H1 (cell line): ENCODE measurements at regions not wholly inside any gene's neighbourhood (a gene's known extent, or its start where the extent isn't known, plus 50 kb on each side); places are given as distances from the start of the nearest gene placed in this dataset.

ENCODE experiments used
- CTCF ChIA-PET: fragments of 300-600 bp; sonication (Branson Sonifier 250); formaldehyde crosslinking; loops from one replicate; lab custom pipeline; 2021; ENCODE audit not compliant: partially characterized antibody; lab: Charles Lee
- POLR2A ChIA-PET: fragments of 300-600 bp; sonication (Branson Sonifier 250); formaldehyde crosslinking; loops from one replicate; lab custom pipeline; 2021; ENCODE audit warnings: inconsistent platforms; ENCODE audit not compliant: partially characterized antibody; lab: Charles Lee
- DNase-seq, 2 experiments: peaks; one replicate each; pipeline versions ENCODE4 v3.0.0 to v3.0.0-alpha.2; 2010 to 2022; ENCODE audit warnings: low spot score in 2 of 2, low read depth in 1 of 2, mixed read lengths in 1 of 2
- FAIRE-seq: peaks from 2 replicates; lab custom pipeline; 2011; peaks lifted over from hg19 to GRCh38; lab: Jason Lieb, UNC
- H2AFZ ChIP-seq: 2 replicates; pipeline ENCODE4 v1.8.1; 2012; ENCODE audit warnings: low read length, inconsistent platforms
- H2AK5ac ChIP-seq: 2 replicates; pipeline ENCODE4 v1.6.1; 2013; ENCODE audit warnings: low read depth, low read length
- H2BK120ac ChIP-seq: replicated peaks from 2 replicates; pipeline ENCODE3; 2013; ENCODE audit warnings: low read depth, low read length, inconsistent platforms
- H2BK12ac ChIP-seq: 2 replicates; pipeline ENCODE4 v1.6.1; 2013; ENCODE audit warnings: low read depth, low read length
- H2BK15ac ChIP-seq: 2 replicates; pipeline ENCODE4 v1.6.1; 2013; ENCODE audit warnings: low read length
- H2BK20ac ChIP-seq: 2 replicates; pipeline ENCODE4 v1.6.1; 2013; ENCODE audit warnings: low read length
- H2BK5ac ChIP-seq: 2 replicates; pipeline ENCODE4 v1.6.1; 2013; ENCODE audit warnings: low read depth, low read length
- H3K14ac ChIP-seq: 2 replicates; pipeline ENCODE4 v1.6.1; 2013; ENCODE audit warnings: inconsistent platforms; ENCODE audit not compliant: insufficient read length
- H3K18ac ChIP-seq: 2 replicates; pipeline ENCODE4 v1.6.1; 2013; ENCODE audit warnings: low read length; ENCODE audit errors: extremely low read depth
- H3K23ac ChIP-seq: 2 replicates; pipeline ENCODE4 v1.6.1; 2013; ENCODE audit warnings: inconsistent platforms; ENCODE audit not compliant: insufficient read length
- H3K23me2 ChIP-seq: 2 replicates; pipeline ENCODE4 v1.6.1; 2013; ENCODE audit warnings: low read depth, low read length
- H3K27ac ChIP-seq: 2 replicates; pipeline ENCODE4 v1.6.1; 2011; ENCODE audit warnings: low read depth, low read length, inconsistent platforms
- H3K27me3 ChIP-seq, 4 experiments: replicated peaks in 1 of 4; 1 replicate in 1 of 4; 2 replicates in 3 of 4; pipeline versions ENCODE4 v1.6.1 to v1.8.1; 2011 to 2013; ENCODE audit warnings: low read length in 3 of 4, mild to moderate bottlenecking in 3 of 4, inconsistent platforms in 2 of 4, mixed read lengths in 2 of 4, moderate library complexity in 1 of 4; ENCODE audit not compliant: control insufficient read depth in 3 of 4, insufficient read depth in 3 of 4; ENCODE audit errors: extremely low read depth in 1 of 4
- H3K36me3 ChIP-seq, 4 experiments: 2 replicates each; pipeline versions ENCODE4 v1.6.1 to v1.8.1; 2011 to 2013; ENCODE audit warnings: mild to moderate bottlenecking in 4 of 4, low read length in 3 of 4, moderate library complexity in 2 of 4, control low read depth in 1 of 4, inconsistent platforms in 1 of 4; ENCODE audit not compliant: insufficient read depth in 4 of 4, control insufficient read depth in 2 of 4
- H3K4ac ChIP-seq: replicated peaks from 2 replicates; pipeline ENCODE3; 2013; ENCODE audit warnings: low read length, low read depth, mixed read lengths, inconsistent platforms; ENCODE audit not compliant: insufficient read length
- H3K4me1 ChIP-seq, 4 experiments: replicated peaks in 1 of 4; 1 replicate in 1 of 4; 2 replicates in 3 of 4; pipeline versions ENCODE4 v1.6.1 to v1.8.1; 2011 to 2013; ENCODE audit warnings: low read length in 3 of 4, inconsistent platforms in 2 of 4, mixed read lengths in 1 of 4; ENCODE audit not compliant: insufficient read depth in 4 of 4, control insufficient read depth in 3 of 4
- H3K4me2 ChIP-seq, 2 experiments: 2 replicates each; pipeline versions ENCODE4 v1.6.1 to v1.8.1; 2011 to 2013; ENCODE audit warnings: low read depth in 2 of 2, low read length in 2 of 2, control low read depth in 1 of 2, inconsistent platforms in 1 of 2, mild to moderate bottlenecking in 1 of 2; ENCODE audit not compliant: insufficient read depth in 1 of 2
- H3K4me3 ChIP-seq, 4 experiments: fragments of 200-600, 300-600 bp in 1 of 4; sonication (generic), shearing (Covaris generic), sonication (Bioruptor Twin) in 1 of 4; 2 replicates each; pipeline versions ENCODE4 v1.5.1 to v1.8.1; 2011 to 2016; ENCODE audit warnings: low read length in 4 of 4, low read depth in 3 of 4, control low read depth in 2 of 4, inconsistent platforms in 2 of 4, mild to moderate bottlenecking in 2 of 4, mixed read lengths in 1 of 4, moderate library complexity in 1 of 4; ENCODE audit not compliant: insufficient read depth in 2 of 4; ENCODE audit errors: extremely low read depth in 1 of 4
- H3K56ac ChIP-seq: replicated peaks from 2 replicates; pipeline ENCODE3; 2013; ENCODE audit warnings: low read depth, mild to moderate bottlenecking, mixed read lengths, low read length, inconsistent platforms; ENCODE audit not compliant: insufficient read length
- H3K79me1 ChIP-seq: 2 replicates; pipeline ENCODE4 v1.6.1; 2013; ENCODE audit warnings: low read depth, low read length, control low read depth
- H3K79me2 ChIP-seq, 2 experiments: 2 replicates each; pipeline versions ENCODE4 v1.6.1 to v1.8.1; 2012 to 2013; ENCODE audit warnings: low read length in 2 of 2, mild to moderate bottlenecking in 2 of 2, inconsistent platforms in 1 of 2; ENCODE audit not compliant: insufficient read depth in 2 of 2, control insufficient read depth in 1 of 2
- H3K9ac ChIP-seq, 4 experiments: replicated peaks in 1 of 4; 1 replicate in 1 of 4; 2 replicates in 3 of 4; pipeline versions ENCODE4 v1.6.1 to v1.8.1; 2011 to 2013; ENCODE audit warnings: low read depth in 3 of 4, low read length in 3 of 4, control low read depth in 2 of 4, mild to moderate bottlenecking in 2 of 4, moderate library complexity in 2 of 4, inconsistent platforms in 1 of 4; ENCODE audit errors: extremely low read depth in 1 of 4
- H3K9me3 ChIP-seq, 2 experiments: 2 replicates each; pipeline versions ENCODE4 v1.6.1 to v1.8.1; 2012 to 2013; ENCODE audit warnings: mild to moderate bottlenecking in 2 of 2, moderate library complexity in 2 of 2, control low read depth in 1 of 2, inconsistent platforms in 1 of 2, low read depth in 1 of 2, low read length in 1 of 2, mixed read lengths in 1 of 2; ENCODE audit not compliant: insufficient read depth in 2 of 2
- H4K20me1 ChIP-seq, 2 experiments: replicated peaks in 1 of 2; 2 replicates each; pipeline versions ENCODE3 to v1.8.1; 2011 to 2013; ENCODE audit warnings: inconsistent platforms in 2 of 2, low read length in 2 of 2, mild to moderate bottlenecking in 1 of 2; ENCODE audit not compliant: insufficient read depth in 2 of 2, control insufficient read depth in 1 of 2
- H4K5ac ChIP-seq: 2 replicates; pipeline ENCODE4 v1.6.1; 2013; ENCODE audit warnings: low read length, low read depth, mixed read lengths, inconsistent platforms; ENCODE audit not compliant: insufficient read length
- H4K8ac ChIP-seq: 2 replicates; pipeline ENCODE4 v1.8.0; 2013; ENCODE audit warnings: mild to moderate bottlenecking, moderate library complexity, low read length, inconsistent platforms; ENCODE audit not compliant: insufficient read depth; ENCODE audit errors: extremely low read depth
- H4K91ac ChIP-seq: replicated peaks from 2 replicates; pipeline ENCODE3; 2013; ENCODE audit warnings: low read length, mixed read lengths, inconsistent platforms; ENCODE audit not compliant: insufficient read length
- ASH2L ChIP-seq: fragments of 200-600, 300-600 bp; sonication (generic); IDR thresholded peaks from one replicate; pipeline ENCODE4 v1.7.1; 2017; ENCODE audit warnings: low read length
- CBX8 ChIP-seq: fragments of 300-800, 300-1000 bp; sonication (generic); IDR thresholded peaks from 2 replicates; pipeline ENCODE4 v1.7.1; 2016; ENCODE audit warnings: low read depth, low read length, borderline replicate concordance
- HDAC6 ChIP-seq: IDR thresholded peaks from one replicate; pipeline ENCODE4 v1.7.1; 2012; ENCODE audit warnings: low read depth, mild to moderate bottlenecking, inconsistent platforms, low read length, moderate library complexity
- JUN ChIP-seq: IDR thresholded peaks from 2 replicates; pipeline ENCODE4 v1.6.1; 2011; ENCODE audit warnings: low read depth, mild to moderate bottlenecking, improper control_type of control experiment, low read length
- KDM1A ChIP-seq: fragments of 200-600, 300-600 bp; sonication (generic); IDR thresholded peaks from 2 replicates; pipeline ENCODE4 v1.7.1; 2016; ENCODE audit warnings: mild to moderate bottlenecking, low read length, borderline replicate concordance
- RFX5 ChIP-seq: IDR thresholded peaks from 2 replicates; pipeline ENCODE4 v1.6.1; 2011; ENCODE audit warnings: low read depth, low read length, improper control_type of control experiment, borderline replicate concordance
- TCF12 ChIP-seq: IDR thresholded peaks from 2 replicates; pipeline ENCODE4 v1.6.1; 2011; ENCODE audit warnings: low read depth, mild to moderate bottlenecking, low read length
- TEAD4 ChIP-seq: IDR thresholded peaks from 2 replicates; pipeline ENCODE4 v1.6.1; 2012; ENCODE audit warnings: low read depth, low read length, inconsistent platforms, mixed read lengths
- YY1 ChIP-seq: IDR thresholded peaks from 2 replicates; pipeline ENCODE4 v1.6.1; 2011; ENCODE audit warnings: low read depth, mild to moderate bottlenecking, low read length
- WGBS, 2 experiments: shearing (Covaris generic) in 1 of 2; methylation state at CpG; one replicate each; pipeline versions ENCODE4 v1.1.6 to v1.1.7; 2013 to 2015; ENCODE audit warnings: low lambda C conversion rate in 2 of 2, mixed read lengths in 2 of 2, inconsistent platforms in 1 of 2, low coverage in 1 of 2, missing lambda C conversion rate in 1 of 2; ENCODE audit not compliant: insufficient replicate concordance in 2 of 2, insufficient coverage in 1 of 2, insufficient read length in 1 of 2; ENCODE audit errors: extremely low coverage in 1 of 2, missing lambda C conversion rate in 1 of 2; 5-methylcytosine and 5-hydroxymethylcytosine counted together
- TF ChIP-seq, protein P1 (sequence below): IDR thresholded peaks from 2 replicates; pipeline ENCODE4 v1.6.1; 2011; ENCODE audit warnings: low read depth, mild to moderate bottlenecking, low read length; ENCODE audit not compliant: insufficient read depth
- TF ChIP-seq, protein P2 (sequence below): IDR thresholded peaks from 2 replicates; pipeline ENCODE4 v1.6.1; 2011; ENCODE audit warnings: low read length, improper control_type of control experiment

DNA sequence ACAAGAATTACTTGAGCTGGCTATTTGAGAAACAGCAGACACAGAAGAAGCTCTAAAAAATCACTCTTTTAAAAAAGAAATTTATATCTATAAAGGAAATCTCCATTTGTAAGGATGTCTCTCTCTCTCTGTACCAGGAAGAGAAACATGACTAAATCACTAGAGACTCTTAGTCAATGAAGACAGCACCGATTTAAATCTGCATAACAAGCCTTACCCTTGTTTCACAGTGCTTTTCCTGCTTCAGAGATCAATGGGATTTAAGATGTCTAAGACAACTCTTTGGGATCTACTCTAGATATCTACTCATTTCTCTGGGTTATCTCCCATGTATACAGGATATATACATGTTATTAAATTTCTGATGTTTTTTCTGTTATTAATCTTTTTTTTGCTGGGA lies 359.2 kb upstream of the RND3 start:
- no peak for DNase-seq
- Histone ChIP-seq H2BK120ac (no peak overlapping the region), H3K36me3 (no peaks in the 10 kb centered on the region), H3K23ac (no peak overlapping the region), H3K79me1 (no peaks in the 10 kb centered on the region), H2AFZ (no peak overlapping the region)
- TF ChIP-seq KDM1A (no peak), HDAC6 (no peak), RFX5 (no peak), JUN (no peak), TCF12 (no peak), CBX8 (no peak), TEAD4 (no peak), ASH2L (no peak), YY1 (no peak)
- TF ChIP-seq, protein P1, sequence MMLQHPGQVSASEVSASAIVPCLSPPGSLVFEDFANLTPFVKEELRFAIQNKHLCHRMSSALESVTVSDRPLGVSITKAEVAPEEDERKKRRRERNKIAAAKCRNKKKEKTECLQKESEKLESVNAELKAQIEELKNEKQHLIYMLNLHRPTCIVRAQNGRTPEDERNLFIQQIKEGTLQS: no peak
- TF ChIP-seq, protein P2, sequence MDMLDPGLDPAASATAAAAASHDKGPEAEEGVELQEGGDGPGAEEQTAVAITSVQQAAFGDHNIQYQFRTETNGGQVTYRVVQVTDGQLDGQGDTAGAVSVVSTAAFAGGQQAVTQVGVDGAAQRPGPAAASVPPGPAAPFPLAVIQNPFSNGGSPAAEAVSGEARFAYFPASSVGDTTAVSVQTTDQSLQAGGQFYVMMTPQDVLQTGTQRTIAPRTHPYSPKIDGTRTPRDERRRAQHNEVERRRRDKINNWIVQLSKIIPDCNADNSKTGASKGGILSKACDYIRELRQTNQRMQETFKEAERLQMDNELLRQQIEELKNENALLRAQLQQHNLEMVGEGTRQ: no peak
- TF ChIP-seq, all 59 proteins: peak for 0
- Histone ChIP-seq H3K4me3 (no peak overlapping the region), H3K23me2 (no peaks in the 10 kb centered on the region), H3K4me1 (peaks cover 0 to 10% (median 3%) of the 10 kb centered on the region in 4 experiments; a peak in 2 of 7 replicates), H3K79me2 (no peaks in the 10 kb centered on the region), H3K27me3 (no peaks in the 10 kb centered on the region), H4K20me1 (no peaks in the 10 kb centered on the region), H2BK5ac (no peak overlapping the region), H3K18ac (no peak overlapping the region), H2BK20ac (no peak overlapping the region), H2BK12ac (no peak overlapping the region), H2BK15ac (no peak overlapping the region), H4K5ac (no peak overlapping the region), H3K14ac (no peak overlapping the region), H3K4ac (no peak overlapping the region), H4K8ac (no peak overlapping the region), H3K9ac (no peak overlapping the region), H3K27ac (no peak overlapping the region), H2AK5ac (no peak overlapping the region), H3K9me3 (peaks cover 0 to 5% of the 10 kb centered on the region in 2 experiments; a peak in 2 of 4 replicates), H4K91ac (no peak overlapping the region), H3K56ac (no peak overlapping the region), H3K4me2 (no peak overlapping the region; a peak in 1 of 4 replicates)
- WGBS, 2 experiments: 32% methylated on average over 1 of the region's 1 CpG; no CpG with 5 or more reads in 1 of the 2 experiments
- ChIA-PET POLR2A (no interaction called here), CTCF (interaction anchor here (0.9 to 1.0 kb wide), 2 partner anchors 13 to 94 kb away, joined by 3 to 4 read pairs; no protein-coding TSS in a partner anchor)
- FAIRE-seq: no peak
